Endothelial cell of umbilical vein (primary cell): ENCODE measurements at regions not wholly inside any gene's neighbourhood (a gene's known extent, or its start where the extent isn't known, plus 50 kb on each side); places are given as distances from the start of the nearest gene placed in this dataset.

Source experiments
- BruUV-seq: library from RNA; stranded (reverse); fragments of 400-500 nt; replicated peaks from 2 replicates; lab custom pipeline; 2021; lab: Mats Ljungman, UMichigan
- CTCF ChIA-PET: fragments of 300-600, 350-600 bp; sonication (Branson Sonifier 250); formaldehyde crosslinking; loops from one replicate; lab custom pipeline; 2021; ENCODE audit warnings: antibody characterized with exemption, inconsistent platforms; lab: Charles Lee
- POLR2A ChIA-PET: fragments of 300-600, 350-600 bp; sonication (Branson Sonifier 250); formaldehyde crosslinking; loops from one replicate; lab custom pipeline; 2021; ENCODE audit warnings: antibody characterized with exemption, inconsistent platforms; lab: Charles Lee
- DNase-seq: peaks from one replicate; pipeline ENCODE4 v3.0.0-alpha.2; 2011; ENCODE audit warnings: low read depth, low spot score
- FAIRE-seq: peaks from 2 replicates; lab custom pipeline; 2011; peaks lifted over from hg19 to GRCh38; lab: Jason Lieb, UNC
- H2AFZ ChIP-seq: 2 replicates; pipeline ENCODE4 v1.6.0; 2012; ENCODE audit warnings: low read depth, low read length, control low read depth, inconsistent platforms
- H3K27ac ChIP-seq: 2 replicates; pipeline ENCODE4 v1.5.1; 2011; ENCODE audit warnings: low read depth, mild to moderate bottlenecking, control low read depth, low read length, moderate library complexity; ENCODE audit not compliant: insufficient read depth
- H3K27me3 ChIP-seq, 2 experiments: 2 replicates each; pipeline versions ENCODE4 v1.6.0 to v1.6.1; 2011; ENCODE audit warnings: low read length in 2 of 2, mixed read lengths in 1 of 2; ENCODE audit not compliant: control insufficient read depth in 2 of 2, insufficient read depth in 2 of 2
- H3K36me3 ChIP-seq, 2 experiments: 2 replicates in 1 of 2; 3 replicates in 1 of 2; pipeline ENCODE4 v1.5.1; 2011; ENCODE audit warnings: low read length in 2 of 2, mild to moderate bottlenecking in 1 of 2, moderate library complexity in 1 of 2; ENCODE audit not compliant: control insufficient read depth in 2 of 2, insufficient read depth in 2 of 2; ENCODE audit errors: extremely low read depth in 1 of 2
- H3K4me1 ChIP-seq: 3 replicates; pipeline ENCODE4 v1.5.1; 2011; ENCODE audit warnings: mild to moderate bottlenecking, low read length; ENCODE audit not compliant: control insufficient read depth, insufficient read depth; ENCODE audit errors: extremely low read depth
- H3K4me2 ChIP-seq: 2 replicates; pipeline ENCODE4 v1.6.1; 2011; ENCODE audit warnings: low read length, control low read depth, mixed read lengths; ENCODE audit not compliant: insufficient read depth
- H3K4me3 ChIP-seq, 3 experiments: fragments of 200-600 bp in 1 of 3; sonication (generic), shearing (Covaris generic) in 1 of 3; replicated peaks in 1 of 3; 2 replicates each; pipeline ENCODE4 v1.5.1; 2011 to 2016; ENCODE audit warnings: control low read depth in 3 of 3, low read length in 3 of 3, mild to moderate bottlenecking in 2 of 3, inconsistent platforms in 1 of 3, low read depth in 1 of 3, moderate library complexity in 1 of 3; ENCODE audit not compliant: insufficient read depth in 1 of 3
- H3K79me2 ChIP-seq: 2 replicates; pipeline ENCODE4 v1.6.0; 2012; ENCODE audit warnings: low read length, inconsistent platforms; ENCODE audit not compliant: control insufficient read depth, insufficient read depth
- H3K9ac ChIP-seq: replicated peaks from 2 replicates; pipeline ENCODE3; 2011; ENCODE audit warnings: low read length, control low read depth; ENCODE audit not compliant: insufficient read depth; ENCODE audit errors: extremely low read depth
- H3K9me1 ChIP-seq: replicated peaks from 3 replicates; pipeline ENCODE4 v1.6.0; 2011; ENCODE audit warnings: mild to moderate bottlenecking, low read length; ENCODE audit not compliant: control insufficient read depth, insufficient read depth; ENCODE audit errors: extremely low read depth
- H3K9me3 ChIP-seq: replicated peaks from 2 replicates; pipeline ENCODE4 v1.5.1; 2012; ENCODE audit warnings: low read length, inconsistent platforms; ENCODE audit not compliant: control insufficient read depth, insufficient read depth
- H4K20me1 ChIP-seq: replicated peaks from 2 replicates; pipeline ENCODE3; 2011; ENCODE audit warnings: mild to moderate bottlenecking, low read length; ENCODE audit not compliant: control insufficient read depth, insufficient read depth; ENCODE audit errors: extremely low read depth
- EZH2 ChIP-seq: IDR thresholded peaks from 2 replicates; pipeline ENCODE4 v1.6.1; 2012; ENCODE audit warnings: borderline replicate concordance, low read depth, mild to moderate bottlenecking, moderate library complexity, low read length, inconsistent platforms; ENCODE audit not compliant: severe bottlenecking
- FOS ChIP-seq: IDR thresholded peaks from 2 replicates; pipeline ENCODE4 v1.6.1; 2011; ENCODE audit warnings: mild to moderate bottlenecking, low read length, moderate library complexity, borderline replicate concordance; ENCODE audit not compliant: insufficient read depth
- GATA2 ChIP-seq: IDR thresholded peaks from 2 replicates; pipeline ENCODE4 v1.7.0; 2011; ENCODE audit warnings: low read depth, mild to moderate bottlenecking, moderate library complexity, mixed read lengths, low read length; ENCODE audit not compliant: insufficient read length, insufficient read depth
- JUN ChIP-seq: IDR thresholded peaks from 2 replicates; pipeline ENCODE4 v1.6.1; 2011; ENCODE audit warnings: borderline replicate concordance, low read depth; ENCODE audit not compliant: insufficient read length, insufficient read depth
- MYC ChIP-seq: IDR thresholded peaks from one replicate; pipeline ENCODE4 v1.6.1; 2011; ENCODE audit warnings: mild to moderate bottlenecking, low read depth, low read length
- POLR2A ChIP-seq: IDR thresholded peaks from 2 replicates; pipeline ENCODE4 v1.6.1; 2012; ENCODE audit warnings: low read depth, mild to moderate bottlenecking, control low read depth, low read length
- POLR2AphosphoS5 ChIP-seq: IDR thresholded peaks from 2 replicates; pipeline ENCODE4 v1.6.1; 2012; ENCODE audit warnings: low read depth, mild to moderate bottlenecking, control low read depth, low read length, moderate library complexity; ENCODE audit not compliant: insufficient read depth
- dilution Hi-C: fragments of 300-500 bp; cut with MboI; formaldehyde crosslinking; loops from one replicate; pipeline ENCODE4 v1.15.0; 2019; ENCODE audit warnings: low sequenced_read_pairs; ENCODE audit not compliant: extremely low pct_ligation_motif_present
- intact Hi-C: fragments of 100-400 bp; cut with micrococcal nuclease; formaldehyde crosslinking; loops from one replicate; pipeline ENCODE4 v1.10.0; 2022
- TF ChIP-seq, protein P1 (sequence below): IDR thresholded peaks from 2 replicates; pipeline ENCODE4 v1.6.1; 2011; ENCODE audit not compliant: insufficient read depth, insufficient read length
- TF ChIP-seq, protein P2 (sequence below), 2 donors: IDR thresholded peaks; 1 replicate in 1 of 2; 2 replicates in 1 of 2; pipeline ENCODE4 v1.5.1; 2011; ENCODE audit warnings: low read length in 2 of 2, mild to moderate bottlenecking in 2 of 2, moderate library complexity in 2 of 2, control low read depth in 1 of 2, inconsistent platforms in 1 of 2, low read depth in 1 of 2; ENCODE audit not compliant: insufficient read depth in 1 of 2; ENCODE audit errors: extremely low read depth in 1 of 2

DNA sequence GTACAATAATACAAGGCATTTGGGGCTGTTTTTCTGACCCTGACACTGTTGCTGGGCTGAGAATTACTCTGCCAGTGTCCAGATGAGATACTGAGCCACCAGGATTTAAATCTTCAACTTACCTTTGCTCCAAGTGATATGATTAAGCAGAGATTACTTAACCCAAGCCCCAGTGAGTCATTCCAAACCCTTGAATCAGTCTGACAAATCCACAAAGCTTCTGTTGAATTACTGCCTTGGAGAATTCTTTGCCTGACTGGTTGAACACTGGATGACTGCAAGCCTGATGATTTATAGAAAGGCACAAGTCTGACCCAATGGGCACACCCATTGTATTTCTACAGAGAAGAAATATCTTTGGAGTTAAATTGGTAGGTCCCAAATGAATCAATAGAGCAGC lies 88.2 kb upstream of the TSC22D2 start:
- Histone ChIP-seq H3K4me2 (no peak overlapping the region), H3K9ac (no peak overlapping the region), H3K4me1 (peaks cover 6% of the 10 kb centered on the region), H3K27me3 (no peaks in the 10 kb centered on the region), H3K4me3 (no peak overlapping the region), H3K9me3 (no peaks in the 10 kb centered on the region), H2AFZ (no peak overlapping the region), H3K27ac (no peak overlapping the region), H3K79me2 (no peaks in the 10 kb centered on the region), H3K9me1 (no peaks in the 10 kb centered on the region), H3K36me3 (no peaks in the 10 kb centered on the region), H4K20me1 (no peaks in the 10 kb centered on the region)
- CTCF ChIA-PET, result interaction anchor here (0.9 to 2.0 kb wide), 8 partner anchors 9 to 176 kb away, joined by 3 to 8 read pairs (median 4); no protein-coding TSS in a partner anchor
- peak; percentile 48 for FAIRE-seq
- intact Hi-C loops, result no loop called here
- dilution Hi-C loops, result no loop called here
- no TSS peak for BruUV-seq
- POLR2A ChIA-PET, result no interaction called here
- peak; percentile 32 for DNase-seq
- TF ChIP-seq POLR2A, result no peak
- TF ChIP-seq FOS, result peak; percentile 80

DNA sequence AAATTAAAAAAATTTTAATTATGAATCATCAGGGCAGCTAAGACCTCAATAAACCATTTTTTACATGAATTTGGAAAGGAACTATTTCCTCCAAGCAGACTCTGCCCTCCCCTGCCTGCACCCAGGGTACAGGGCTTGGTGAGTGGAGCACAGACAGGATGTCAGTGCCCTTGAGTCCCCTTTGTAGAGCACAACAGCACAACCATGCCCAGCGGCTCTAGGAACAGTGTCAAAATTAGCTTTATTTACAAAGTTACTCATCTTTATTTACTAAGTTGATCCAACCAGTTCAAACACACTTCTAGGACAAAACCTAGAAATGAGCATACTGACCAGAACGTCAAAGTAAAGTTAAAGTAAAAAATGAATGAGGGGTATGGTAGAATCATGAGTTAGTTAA lies 90.6 kb upstream of the TSC22D2 start:
- H3K9ac ChIP-seq, result no peak overlapping the region
- FAIRE-seq (no peak), DNase-seq (no peak)
- H3K27me3 ChIP-seq, result no peaks in the 10 kb centered on the region
- no peak overlapping the region for H3K4me3 ChIP-seq
- intact Hi-C loops (loop anchor here (2.0 kb wide), 1 partner anchor 15 kb away; no protein-coding TSS in a partner anchor), dilution Hi-C loops (no loop called here)
- H3K9me3 ChIP-seq, result no peaks in the 10 kb centered on the region
- no peaks in the 10 kb centered on the region for H3K9me1 ChIP-seq
- no peak overlapping the region for H3K27ac ChIP-seq
- no peak for TF ChIP-seq EZH2
- no peak for TF ChIP-seq POLR2A
- TF ChIP-seq, protein P1, sequence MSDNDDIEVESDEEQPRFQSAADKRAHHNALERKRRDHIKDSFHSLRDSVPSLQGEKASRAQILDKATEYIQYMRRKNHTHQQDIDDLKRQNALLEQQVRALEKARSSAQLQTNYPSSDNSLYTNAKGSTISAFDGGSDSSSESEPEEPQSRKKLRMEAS, result no peak
- TF ChIP-seq POLR2AphosphoS5, result no peak
- TF ChIP-seq, protein P2, sequence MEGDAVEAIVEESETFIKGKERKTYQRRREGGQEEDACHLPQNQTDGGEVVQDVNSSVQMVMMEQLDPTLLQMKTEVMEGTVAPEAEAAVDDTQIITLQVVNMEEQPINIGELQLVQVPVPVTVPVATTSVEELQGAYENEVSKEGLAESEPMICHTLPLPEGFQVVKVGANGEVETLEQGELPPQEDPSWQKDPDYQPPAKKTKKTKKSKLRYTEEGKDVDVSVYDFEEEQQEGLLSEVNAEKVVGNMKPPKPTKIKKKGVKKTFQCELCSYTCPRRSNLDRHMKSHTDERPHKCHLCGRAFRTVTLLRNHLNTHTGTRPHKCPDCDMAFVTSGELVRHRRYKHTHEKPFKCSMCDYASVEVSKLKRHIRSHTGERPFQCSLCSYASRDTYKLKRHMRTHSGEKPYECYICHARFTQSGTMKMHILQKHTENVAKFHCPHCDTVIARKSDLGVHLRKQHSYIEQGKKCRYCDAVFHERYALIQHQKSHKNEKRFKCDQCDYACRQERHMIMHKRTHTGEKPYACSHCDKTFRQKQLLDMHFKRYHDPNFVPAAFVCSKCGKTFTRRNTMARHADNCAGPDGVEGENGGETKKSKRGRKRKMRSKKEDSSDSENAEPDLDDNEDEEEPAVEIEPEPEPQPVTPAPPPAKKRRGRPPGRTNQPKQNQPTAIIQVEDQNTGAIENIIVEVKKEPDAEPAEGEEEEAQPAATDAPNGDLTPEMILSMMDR (IDR thresholded peaks at IDR 0.05; ENCODE audit: extremely low read depth in 1 of 2, insufficient read depth in 1 of 2, low read depth in 1 of 2, low read length in 2 of 2), result no peak
- no peak for TF ChIP-seq JUN
- TF ChIP-seq GATA2, result no peak
- TF ChIP-seq MYC, result no peak
- no peak for TF ChIP-seq FOS
- peaks cover 8% of the 10 kb centered on the region for H3K4me1 ChIP-seq
- H3K4me2 ChIP-seq, result no peak overlapping the region
- CTCF ChIA-PET, result interaction anchor here (1.6 kb wide), 1 partner anchor 16 kb away, joined by 3 read pairs; no protein-coding TSS in a partner anchor
- no TSS peak for BruUV-seq
- POLR2A ChIA-PET, result no interaction called here
- no peak overlapping the region for H2AFZ ChIP-seq
- H4K20me1 ChIP-seq, result no peaks in the 10 kb centered on the region
- H3K79me2 ChIP-seq, result no peaks in the 10 kb centered on the region
- no peaks in the 10 kb centered on the region for H3K36me3 ChIP-seq
